Gastrocnemius medialis (tissue), 4 donors: ENCODE measurements at regions not wholly inside any gene's neighbourhood (a gene's known extent, or its start where the extent isn't known, plus 50 kb on each side); places are given as distances from the start of the nearest gene placed in this dataset.

Experiments
- ATAC-seq, 2 donors: fragments of 150-250 bp; one replicate each; pipeline ENCODE4 v1.9.1; 2016
- DNase-seq, 2 donors: peaks; one replicate each; pipeline ENCODE4 v3.0.0-alpha.2; 2019
- H3K27ac ChIP-seq, 4 donors: fragments of 200-600 bp; sonication (generic); 1 replicate in 1 of 4; 2 replicates in 3 of 4; pipeline ENCODE4 v1.5.1; 2016 to 2018; ENCODE audit warnings: mild to moderate bottlenecking in 2 of 4, moderate library complexity in 1 of 4
- H3K27me3 ChIP-seq, 3 donors: fragments of 200-600 bp; sonication (generic) in 2 of 3; 1 replicate in 1 of 3; 2 replicates in 2 of 3; pipeline versions ENCODE4 v1.5.1 to v1.6.0; 2016 to 2019; ENCODE audit warnings: mild to moderate bottlenecking in 1 of 3, moderate library complexity in 1 of 3
- H3K36me3 ChIP-seq, 2 donors: fragments of 200-600 bp; sonication (generic) in 1 of 2; one replicate each; pipeline ENCODE4 v1.5.1; 2017 to 2018
- H3K4me1 ChIP-seq, 2 donors: fragments of 200-600 bp; sonication (generic) in 1 of 2; one replicate each; pipeline ENCODE4 v1.5.1; 2016 to 2017; ENCODE audit warnings: mild to moderate bottlenecking in 2 of 2
- H3K4me3 ChIP-seq, 4 donors: fragments of 200-600 bp; sonication (generic) in 3 of 4; 1 replicate in 1 of 4; 2 replicates in 3 of 4; pipeline ENCODE4 v1.5.1; 2016 to 2019; ENCODE audit warnings: mild to moderate bottlenecking in 2 of 4
- H3K9me3 ChIP-seq, 3 donors: fragments of 200-600 bp; sonication (generic) in 2 of 3; 1 replicate in 1 of 3; 2 replicates in 2 of 3; pipeline ENCODE4 v1.5.1; 2016 to 2019
- CTCF ChIP-seq, 5 experiments: fragments of 450-650 bp in 3 of 5; fragments of 200-600 bp in 2 of 5; sonication (generic) in 2 of 5; IDR thresholded peaks in 4 of 5; conservative IDR thresholded peaks in 1 of 5; 1 replicate in 4 of 5; 2 replicates in 1 of 5; pipeline ENCODE4 v1.5.1; 2016 to 2019; ENCODE audit warnings: antibody characterized with exemption in 5 of 5, mild to moderate bottlenecking in 3 of 5, moderate library complexity in 3 of 5
- POLR2A ChIP-seq, 2 donors: fragments of 450-650 bp; IDR thresholded peaks; one replicate each; pipeline ENCODE4 v1.6.1; 2017; ENCODE audit warnings: antibody characterized with exemption in 2 of 2, mild to moderate bottlenecking in 2 of 2, moderate library complexity in 2 of 2
- in situ Hi-C, 4 donors: fragments of 200-750 bp; cut with MboI; loops; one replicate each; pipeline versions ENCODE4 v1.15.0 to v1.8.0; 2017; ENCODE audit warnings: low sequenced_read_pairs in 4 of 4
- intact Hi-C: fragments of 100-400 bp; cut with DNase I; formaldehyde crosslinking; loops from one replicate; pipeline ENCODE4 v1.15.1; 2023; ENCODE audit warnings: low total_unique reads

GRCh38 chr18:65358306-65358705 is 392.5 kb upstream of the CDH7 start:
- in situ Hi-C loops (no loop called here), intact Hi-C loops (no loop called here)
- ATAC-seq (no peak), DNase-seq (no peak)
- Histone ChIP-seq H3K36me3 (no peaks in the 10 kb centered on the region), H3K27ac (no peak overlapping the region), H3K4me3 (no peak overlapping the region), H3K4me1 (no peaks in the 10 kb centered on the region), H3K27me3 (no peaks in the 10 kb centered on the region), H3K9me3 (no peaks in the 10 kb centered on the region)
- TF ChIP-seq CTCF (IDR thresholded peaks at IDR 0.05 in 4 of 5, conservative IDR thresholded peaks at IDR 0.05 in 1 of 5) (no peak), POLR2A (IDR thresholded peaks at IDR 0.05) (no peak)

GRCh38 chr18:65352186-65352585 is 398.6 kb upstream of the CDH7 start:
- DNase-seq (no peak), ATAC-seq (no peak)
- Histone ChIP-seq H3K4me3 (no peak overlapping the region), H3K4me1 (no peaks in the 10 kb centered on the region), H3K27me3 (no peaks in the 10 kb centered on the region), H3K27ac (no peak overlapping the region), H3K9me3 (no peaks in the 10 kb centered on the region), H3K36me3 (no peaks in the 10 kb centered on the region)
- TF ChIP-seq POLR2A (IDR thresholded peaks at IDR 0.05) (no peak), CTCF (IDR thresholded peaks at IDR 0.05 in 4 of 5, conservative IDR thresholded peaks at IDR 0.05 in 1 of 5) (no peak)
- intact Hi-C loops (no loop called here), in situ Hi-C loops (no loop called here)

GRCh38 chr18:65349635-65350034 is 401.2 kb upstream of the CDH7 start:
- Histone ChIP-seq H3K4me1 (no peaks in the 10 kb centered on the region), H3K9me3 (no peaks in the 10 kb centered on the region), H3K27ac (no peak overlapping the region), H3K27me3 (no peaks in the 10 kb centered on the region), H3K36me3 (no peaks in the 10 kb centered on the region), H3K4me3 (no peak overlapping the region)
- in situ Hi-C loops: loop anchor here in 1 of 4 donors (25.0 kb wide), 1 partner anchor 112 kb away; no protein-coding TSS in a partner anchor
- TF ChIP-seq CTCF (IDR thresholded peaks at IDR 0.05 in 4 of 5, conservative IDR thresholded peaks at IDR 0.05 in 1 of 5): no peak
- no peak for TF ChIP-seq POLR2A (IDR thresholded peaks at IDR 0.05)
- DNase-seq (no peak), ATAC-seq (no peak)
- intact Hi-C loops: no loop called here

- intact Hi-C loops: no loop called here
- Histone ChIP-seq H3K27me3 (no peaks in the 10 kb centered on the region), H3K4me3 (no peak overlapping the region), H3K4me1 (no peaks in the 10 kb centered on the region), H3K36me3 (no peaks in the 10 kb centered on the region), H3K9me3 (no peaks in the 10 kb centered on the region), H3K27ac (no peak overlapping the region)
- no peak for DNase-seq
- in situ Hi-C loops: loop anchor here in 1 of 4 donors (25.0 kb wide), 1 partner anchor 110 kb away; no protein-coding TSS in a partner anchor
- no peak for ATAC-seq
- TF ChIP-seq CTCF (IDR thresholded peaks at IDR 0.05 in 4 of 5, conservative IDR thresholded peaks at IDR 0.05 in 1 of 5): no peak
Observed at GRCh38 chr18:65347446-65347845, 403.4 kb upstream of the CDH7 start.

GRCh38 chr18:65346086-65346485 is 404.7 kb upstream of the CDH7 start:
- Histone ChIP-seq H3K27ac (no peak overlapping the region), H3K4me1 (no peaks in the 10 kb centered on the region), H3K27me3 (no peaks in the 10 kb centered on the region), H3K4me3 (no peak overlapping the region), H3K36me3 (no peaks in the 10 kb centered on the region), H3K9me3 (no peaks in the 10 kb centered on the region)
- no peak for DNase-seq
- intact Hi-C loops (no loop called here), in situ Hi-C loops (loop anchor here in 1 of 4 donors (25.0 kb wide), 1 partner anchor 109 kb away; no protein-coding TSS in a partner anchor)
- TF ChIP-seq CTCF (IDR thresholded peaks at IDR 0.05 in 4 of 5, conservative IDR thresholded peaks at IDR 0.05 in 1 of 5) (no peak), POLR2A (IDR thresholded peaks at IDR 0.05) (no peak)
- ATAC-seq: no peak
